GM21619 (cell line): ENCODE measurements at regions not wholly inside any gene's neighbourhood (a gene's known extent, or its start where the extent isn't known, plus 50 kb on each side); places are given as distances from the start of the nearest gene placed in this dataset.

Source experiments
- ATAC-seq: cut with Tn5 transposase; IDR thresholded peaks from one replicate; pipeline ENCODE4 v1.9.1; 2021; ENCODE audit not compliant: unreplicated experiment

- ATAC-seq, result no peak
Measured at GRCh38 chr1:219120624-219121544, 52.8 kb upstream of the LYPLAL1 start.

DNA sequence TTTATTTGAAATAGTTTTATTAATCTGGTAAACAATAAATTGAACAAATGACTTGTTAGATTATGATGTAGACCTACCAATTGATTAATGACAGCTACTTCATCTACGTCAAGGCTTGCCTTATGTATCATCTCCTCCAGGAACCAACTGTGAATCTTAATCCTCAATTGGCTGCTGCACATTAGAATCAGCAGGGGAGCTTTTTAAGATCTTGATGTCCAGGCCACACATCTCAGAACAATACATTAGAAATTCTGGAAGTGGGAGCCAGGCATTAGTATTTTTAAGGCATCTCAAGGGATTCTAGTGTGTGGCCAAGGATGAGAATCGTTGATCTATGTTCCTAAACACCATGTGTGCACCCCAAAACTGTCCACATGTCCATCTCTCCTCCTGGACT is 52.0 kb upstream of the LYPLAL1 start:
- ATAC-seq, result no peak

DNA sequence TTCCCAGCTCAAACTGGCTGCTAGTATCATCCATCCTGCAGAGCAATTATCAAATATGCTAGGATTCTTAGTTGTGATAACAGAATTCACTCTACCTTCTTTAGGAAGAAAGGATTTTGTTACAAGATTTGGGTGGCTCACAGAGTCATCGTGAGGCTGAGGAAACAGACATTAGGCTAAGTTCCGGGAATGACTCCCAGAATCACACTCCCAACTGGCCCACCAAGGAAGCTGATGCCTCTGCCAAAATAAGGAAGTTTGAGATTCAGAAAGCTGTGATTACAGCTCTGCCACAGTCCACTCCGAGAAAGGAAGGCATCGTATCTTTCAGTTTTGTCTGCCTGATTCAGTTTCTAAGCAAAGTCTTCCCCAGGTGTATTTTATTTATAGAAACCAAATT is 50.6 kb upstream of the LYPLAL1 start:
- no peak for ATAC-seq
